ENCODE measurements at regions not wholly inside any gene's neighbourhood (a gene's known extent, or its start where the extent isn't known, plus 50 kb on each side); places are given as distances from the start of the nearest gene placed in this dataset.

DNA sequence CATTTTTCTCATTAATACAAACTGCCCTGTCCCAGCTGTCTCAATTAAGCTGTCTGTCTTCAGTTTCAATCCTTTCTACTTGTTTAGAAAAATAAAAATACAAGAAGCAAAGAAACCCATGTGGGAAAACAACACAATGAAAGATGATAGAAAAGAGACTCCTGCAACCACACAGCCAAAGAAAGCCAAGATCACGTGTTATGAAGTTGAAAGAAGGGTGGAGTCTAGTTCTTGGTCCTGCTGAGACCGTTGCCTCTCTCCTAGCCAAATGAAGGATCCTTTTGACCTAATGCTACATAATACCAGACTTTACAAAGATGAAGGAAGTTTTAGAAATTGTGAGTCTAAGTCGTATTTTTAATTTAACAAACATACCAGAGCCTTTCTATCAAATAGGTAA, 218.8 kb upstream of the RRP15 start:
- ATAC-seq = no peak
- TF ChIP-seq CSDC2 (CRISPR knock-in tag; IDR thresholded peaks at IDR 0.05) (no peak), ISL1 (CRISPR knock-in tag; IDR thresholded peaks at IDR 0.05) (no peak), ZNF70 (CRISPR knock-in tag; IDR thresholded peaks at IDR 0.05) (no peak), ZNF8 (CRISPR knock-in tag; IDR thresholded peaks at IDR 0.05) (no peak), ZFP3 (CRISPR knock-in tag; IDR thresholded peaks at IDR 0.05) (no peak), OSR1 (CRISPR knock-in tag; IDR thresholded peaks at IDR 0.05) (no peak), RARB (CRISPR knock-in tag; IDR thresholded peaks at IDR 0.05) (no peak), SNAI2 (CRISPR knock-in tag; IDR thresholded peaks at IDR 0.05) (no peak), ARNTL (CRISPR knock-in tag; IDR thresholded peaks at IDR 0.05; ENCODE audit: borderline replicate concordance, low read depth) (no peak), TCF4 (CRISPR knock-in tag; IDR thresholded peaks at IDR 0.05; ENCODE audit: borderline replicate concordance) (no peak), CREB5 (CRISPR knock-in tag; IDR thresholded peaks at IDR 0.05; ENCODE audit: low read depth) (no peak), ZFP30 (CRISPR knock-in tag; IDR thresholded peaks at IDR 0.05) (no peak), ZC3H10 (CRISPR knock-in tag; IDR thresholded peaks at IDR 0.05) (no peak), POU6F1 (CRISPR knock-in tag; IDR thresholded peaks at IDR 0.05; ENCODE audit: borderline replicate concordance, low read depth) (no peak), BACH2 (CRISPR knock-in tag; IDR thresholded peaks at IDR 0.05; ENCODE audit: borderline replicate concordance) (no peak)
- TF ChIP-seq, protein P1, sequence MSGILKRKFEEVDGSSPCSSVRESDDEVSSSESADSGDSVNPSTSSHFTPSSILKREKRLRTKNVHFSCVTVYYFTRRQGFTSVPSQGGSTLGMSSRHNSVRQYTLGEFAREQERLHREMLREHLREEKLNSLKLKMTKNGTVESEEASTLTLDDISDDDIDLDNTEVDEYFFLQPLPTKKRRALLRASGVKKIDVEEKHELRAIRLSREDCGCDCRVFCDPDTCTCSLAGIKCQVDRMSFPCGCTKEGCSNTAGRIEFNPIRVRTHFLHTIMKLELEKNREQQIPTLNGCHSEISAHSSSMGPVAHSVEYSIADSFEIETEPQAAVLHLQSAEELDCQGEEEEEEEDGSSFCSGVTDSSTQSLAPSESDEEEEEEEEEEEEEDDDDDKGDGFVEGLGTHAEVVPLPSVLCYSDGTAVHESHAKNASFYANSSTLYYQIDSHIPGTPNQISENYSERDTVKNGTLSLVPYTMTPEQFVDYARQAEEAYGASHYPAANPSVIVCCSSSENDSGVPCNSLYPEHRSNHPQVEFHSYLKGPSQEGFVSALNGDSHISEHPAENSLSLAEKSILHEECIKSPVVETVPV (CRISPR knock-in tag; IDR thresholded peaks at IDR 0.05) = no peak

DNA sequence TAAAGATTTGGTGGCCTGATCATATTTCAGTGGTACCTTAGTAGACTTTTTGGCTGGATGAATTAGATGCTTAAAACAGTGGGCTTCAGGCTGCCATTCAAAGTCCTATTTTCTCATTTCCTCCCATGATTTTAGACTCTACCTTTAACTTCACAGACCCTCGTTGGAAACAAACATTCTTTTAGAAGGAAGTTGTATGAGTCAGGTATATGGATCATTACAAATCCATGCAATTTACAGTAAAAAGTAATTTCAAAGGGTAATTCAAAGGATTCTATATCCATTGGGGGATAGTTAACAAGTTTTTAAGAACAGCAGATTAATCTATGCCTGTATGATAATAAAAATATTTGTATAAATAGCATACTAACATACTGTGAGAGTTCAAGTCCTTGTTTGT, 216.9 kb upstream of the RRP15 start:
- TF ChIP-seq OSR1 (CRISPR knock-in tag; IDR thresholded peaks at IDR 0.05) = no peak
- no peak for ATAC-seq

- ATAC-seq = peak; percentile 94
- no peak for TF ChIP-seq ARNTL (CRISPR knock-in tag; IDR thresholded peaks at IDR 0.05; ENCODE audit: borderline replicate concordance, low read depth)
- TF ChIP-seq TOX (CRISPR knock-in tag; IDR thresholded peaks at IDR 0.05; ENCODE audit: borderline replicate concordance) = no peak
- no peak for TF ChIP-seq ZNF70 (CRISPR knock-in tag; IDR thresholded peaks at IDR 0.05)
- TF ChIP-seq ZC3H10 (CRISPR knock-in tag; IDR thresholded peaks at IDR 0.05) = no peak
- TF ChIP-seq BACH2 (CRISPR knock-in tag; IDR thresholded peaks at IDR 0.05; ENCODE audit: borderline replicate concordance) = no peak
- TF ChIP-seq POU6F1 (CRISPR knock-in tag; IDR thresholded peaks at IDR 0.05; ENCODE audit: borderline replicate concordance, low read depth) = no peak
- no peak for TF ChIP-seq ESRRG (CRISPR knock-in tag; IDR thresholded peaks at IDR 0.05)
- TF ChIP-seq ZFP3 (CRISPR knock-in tag; IDR thresholded peaks at IDR 0.05) = no peak
- TF ChIP-seq SNAI2 (CRISPR knock-in tag; IDR thresholded peaks at IDR 0.05) = no peak
Observed at GRCh38 chr1:218069180-218069579, 215.9 kb upstream of the RRP15 start.

DNA sequence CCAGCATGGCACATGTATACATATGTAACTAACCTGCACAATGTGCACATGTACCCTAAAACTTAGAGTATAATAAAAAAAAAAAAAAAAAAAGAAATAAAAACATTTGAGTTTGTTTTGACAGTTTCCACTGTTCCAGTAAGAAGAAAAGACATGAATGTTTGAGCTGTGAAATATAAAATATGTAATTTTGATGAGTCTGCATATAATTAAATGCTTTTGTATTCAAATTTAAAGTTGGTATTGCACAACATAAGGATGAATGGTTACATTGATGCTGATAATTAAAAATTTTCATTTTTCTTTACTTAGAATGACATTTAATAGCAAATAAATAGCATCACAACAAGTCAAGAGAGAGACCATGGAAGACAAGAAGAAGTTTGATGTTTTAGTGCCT, 212.0 kb upstream of the RRP15 start:
- TF ChIP-seq ZNF70 (CRISPR knock-in tag; IDR thresholded peaks at IDR 0.05) = no peak
- no peak for TF ChIP-seq ARNTL (CRISPR knock-in tag; IDR thresholded peaks at IDR 0.05; ENCODE audit: borderline replicate concordance, low read depth)
- no peak for ATAC-seq

GRCh38 chr1:218078916-218079315, 206.2 kb upstream of the RRP15 start:
- no peak for TF ChIP-seq ESRRG (CRISPR knock-in tag; IDR thresholded peaks at IDR 0.05)
- no peak for TF ChIP-seq BACH2 (CRISPR knock-in tag; IDR thresholded peaks at IDR 0.05; ENCODE audit: borderline replicate concordance)
- no peak for TF ChIP-seq OSR1 (CRISPR knock-in tag; IDR thresholded peaks at IDR 0.05)
- TF ChIP-seq TOX (CRISPR knock-in tag; IDR thresholded peaks at IDR 0.05; ENCODE audit: borderline replicate concordance) = no peak
- TF ChIP-seq GLIS3 (CRISPR knock-in tag; IDR thresholded peaks at IDR 0.05) = no peak
- TF ChIP-seq, protein P1 (CRISPR knock-in tag; IDR thresholded peaks at IDR 0.05) = no peak
- ATAC-seq = no peak

Measured in SK-N-SH treated with all-trans-retinoic acid at 6 μM for 48 hours (cell line).